ENCODE measurements at regions not wholly inside any gene's neighbourhood (a gene's known extent, or its start where the extent isn't known, plus 50 kb on each side); places are given as distances from the start of the nearest gene placed in this dataset.
A peak's percentile ranks its signal among the peaks of the same experiment; 100 is the strongest.

DNA sequence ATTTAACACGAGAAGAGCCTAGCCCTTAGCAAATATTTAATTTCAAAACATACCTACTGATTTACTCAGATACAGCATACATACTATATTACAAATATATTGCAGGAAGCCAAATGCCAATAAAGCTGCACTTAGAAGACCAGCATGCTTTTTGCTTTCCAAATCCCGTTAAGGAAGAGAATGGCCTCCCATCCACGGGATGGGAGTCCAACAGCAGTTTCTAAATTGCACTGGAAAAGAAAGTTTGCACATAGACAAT, 156.3 kb upstream of the FOXN3 start:
- DNase-seq (no peak), ATAC-seq (no peak)
- Histone ChIP-seq H3K36me3 (ENCODE audit: insufficient read depth in 1 of 2, low read depth in 1 of 2) (no peaks in the 10 kb centered on the region), H3K9me3 (no peaks in the 10 kb centered on the region), H3K4me3 (no peak overlapping the region), H3K4me1 (peaks cover 25% of the 10 kb centered on the region), H3K27me3 (ENCODE audit: insufficient read depth in 3 of 3, low read length in 2 of 3) (no peaks in the 10 kb centered on the region), H3K27ac (no peak overlapping the region)
- WGBS, 3 donors, result 40 to 63% (median 50%) methylated on average over 3 of the region's 3 CpGs
- intact Hi-C loops (cut with DNase I), result loop anchor here in 1 of 2 donors (5.0 kb wide), 1 partner anchor 44 kb away; no protein-coding TSS in a partner anchor
- TF ChIP-seq, protein P1, sequence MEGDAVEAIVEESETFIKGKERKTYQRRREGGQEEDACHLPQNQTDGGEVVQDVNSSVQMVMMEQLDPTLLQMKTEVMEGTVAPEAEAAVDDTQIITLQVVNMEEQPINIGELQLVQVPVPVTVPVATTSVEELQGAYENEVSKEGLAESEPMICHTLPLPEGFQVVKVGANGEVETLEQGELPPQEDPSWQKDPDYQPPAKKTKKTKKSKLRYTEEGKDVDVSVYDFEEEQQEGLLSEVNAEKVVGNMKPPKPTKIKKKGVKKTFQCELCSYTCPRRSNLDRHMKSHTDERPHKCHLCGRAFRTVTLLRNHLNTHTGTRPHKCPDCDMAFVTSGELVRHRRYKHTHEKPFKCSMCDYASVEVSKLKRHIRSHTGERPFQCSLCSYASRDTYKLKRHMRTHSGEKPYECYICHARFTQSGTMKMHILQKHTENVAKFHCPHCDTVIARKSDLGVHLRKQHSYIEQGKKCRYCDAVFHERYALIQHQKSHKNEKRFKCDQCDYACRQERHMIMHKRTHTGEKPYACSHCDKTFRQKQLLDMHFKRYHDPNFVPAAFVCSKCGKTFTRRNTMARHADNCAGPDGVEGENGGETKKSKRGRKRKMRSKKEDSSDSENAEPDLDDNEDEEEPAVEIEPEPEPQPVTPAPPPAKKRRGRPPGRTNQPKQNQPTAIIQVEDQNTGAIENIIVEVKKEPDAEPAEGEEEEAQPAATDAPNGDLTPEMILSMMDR (IDR thresholded peaks at IDR 0.05), result no peak

DNA sequence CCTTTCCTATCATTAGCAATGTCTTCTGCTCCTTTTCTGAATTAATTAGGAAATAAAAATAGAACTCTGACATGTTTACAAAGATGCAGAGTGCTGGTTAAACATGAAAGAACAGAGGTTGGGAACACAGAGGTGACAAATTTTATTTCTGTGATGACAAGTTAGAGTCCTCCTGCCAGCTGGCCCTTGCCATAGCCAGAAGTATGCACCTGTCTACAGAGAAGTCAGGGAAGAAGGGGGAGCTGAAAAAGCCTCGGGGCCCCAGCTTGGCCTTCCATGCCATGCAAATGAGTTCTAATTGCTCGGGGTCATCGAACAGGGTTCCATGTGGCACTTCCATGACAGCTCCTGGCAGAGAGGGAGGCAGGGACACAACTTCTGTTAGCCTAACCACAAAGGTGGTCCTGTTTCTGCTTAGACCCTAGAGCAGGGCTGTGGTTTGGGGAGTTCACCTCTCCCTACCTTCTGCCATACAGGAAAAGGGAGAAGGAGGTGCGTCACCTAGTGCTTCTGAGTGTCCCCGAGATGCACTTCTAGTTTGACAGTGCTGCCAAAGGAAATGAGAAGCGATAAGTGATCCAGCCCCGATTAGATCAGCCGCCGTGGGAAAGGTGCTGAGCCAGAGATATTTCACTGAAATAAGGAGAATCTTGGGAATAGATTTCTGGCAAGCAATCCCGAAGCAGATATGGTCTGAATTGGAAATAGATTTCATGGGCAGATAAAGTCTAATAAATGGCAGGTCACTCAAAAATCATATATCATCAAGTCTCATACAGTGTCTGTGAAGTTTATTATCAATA, 155.8 kb upstream of the FOXN3 start:
- peak in 1 of 2 donors; percentile 61 for DNase-seq
- Histone ChIP-seq H3K27ac (peak overlapping the region; percentile 40), H3K36me3 (ENCODE audit: insufficient read depth in 1 of 2, low read depth in 1 of 2) (no peaks in the 10 kb centered on the region), H3K4me3 (peak overlapping the region; percentile 17), H3K9me3 (no peaks in the 10 kb centered on the region), H3K4me1 (peaks cover 25% of the 10 kb centered on the region), H3K27me3 (ENCODE audit: insufficient read depth in 3 of 3, low read length in 2 of 3) (no peaks in the 10 kb centered on the region)
- TF ChIP-seq, protein P1 (IDR thresholded peaks at IDR 0.05), result no peak
- WGBS, 3 donors, result 9 to 21% (median 13%) methylated on average over 10 of the region's 10 CpGs
- intact Hi-C loops (cut with DNase I), result loop anchor here in 1 of 2 donors (5.0 kb wide), 1 partner anchor 45 kb away; no protein-coding TSS in a partner anchor
- ATAC-seq, result peak; percentile 80 to 95 (median 92)

DNA sequence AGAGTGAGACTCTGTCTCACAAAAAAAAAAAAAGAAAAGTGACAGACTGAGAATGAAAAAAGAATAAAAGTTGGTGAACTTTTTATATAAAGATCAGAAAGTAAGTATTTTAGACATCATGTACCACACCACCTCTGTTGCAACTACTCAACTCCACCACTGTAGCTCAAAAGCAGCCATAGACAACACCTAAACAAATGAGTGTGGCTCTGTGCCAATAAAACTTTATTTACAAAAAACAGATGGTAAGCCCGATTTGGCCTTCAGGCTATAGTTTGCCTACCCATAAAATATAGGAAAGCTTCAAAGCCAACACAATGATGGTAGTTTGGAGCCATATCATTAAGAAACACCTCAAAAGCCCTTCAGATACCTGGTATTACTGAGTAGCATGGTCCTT, 154.5 kb upstream of the FOXN3 start:
- Histone ChIP-seq H3K27ac (no peak overlapping the region), H3K36me3 (ENCODE audit: insufficient read depth in 1 of 2, low read depth in 1 of 2) (no peaks in the 10 kb centered on the region), H3K27me3 (ENCODE audit: insufficient read depth in 3 of 3, low read length in 2 of 3) (no peaks in the 10 kb centered on the region), H3K9me3 (no peaks in the 10 kb centered on the region), H3K4me3 (no peak overlapping the region), H3K4me1 (peaks cover 25% of the 10 kb centered on the region)
- intact Hi-C loops (cut with DNase I), result loop anchor here in 1 of 2 donors (5.0 kb wide), 1 partner anchor 46 kb away; no protein-coding TSS in a partner anchor
- no peak for ATAC-seq
- DNase-seq, result no peak
- TF ChIP-seq, protein P1 (IDR thresholded peaks at IDR 0.05), result no peak
- 77 to 82% (median 78%) methylated on average over 1 of the region's 1 CpG for WGBS, 3 donors

DNA sequence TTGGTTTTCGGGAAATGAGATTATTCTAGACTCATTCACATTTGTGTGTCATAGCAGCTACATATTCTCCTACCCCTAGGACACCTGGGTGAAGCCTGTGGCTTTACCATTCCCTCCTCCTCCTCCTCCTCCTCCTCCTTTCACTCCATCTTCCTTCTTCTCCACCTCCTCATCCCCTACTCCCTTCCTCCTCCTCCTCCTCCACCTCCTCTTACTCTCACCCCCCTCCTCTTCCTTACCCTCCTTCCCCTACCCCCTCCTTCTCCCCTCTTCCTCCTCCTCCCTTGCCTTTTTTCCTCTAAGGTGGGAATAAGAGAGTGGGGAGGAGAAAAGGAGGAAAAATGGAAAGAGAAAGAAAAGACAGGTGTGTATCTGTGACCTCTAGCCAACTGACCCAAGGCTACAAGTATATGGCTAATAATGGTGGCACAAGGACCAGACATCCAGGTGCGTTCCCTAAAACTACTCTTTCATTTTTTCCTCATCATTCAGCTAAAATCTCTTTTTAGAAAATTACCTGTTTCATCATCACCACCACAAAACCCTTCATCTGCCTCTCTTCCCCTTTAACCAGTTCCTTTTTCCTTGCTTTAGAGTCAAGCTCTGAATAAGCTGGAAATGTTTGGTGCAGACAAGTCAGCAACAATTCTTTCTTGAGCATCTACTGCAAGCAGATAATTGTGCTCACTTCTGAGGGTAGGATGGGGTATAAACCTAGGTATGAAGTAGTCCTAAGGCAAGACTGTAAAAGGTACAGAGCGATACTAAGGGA, 149.8 kb upstream of the FOXN3 start:
- ATAC-seq (no peak), DNase-seq (no peak)
- intact Hi-C loops (cut with DNase I), result no loop called here
- Histone ChIP-seq H3K36me3 (ENCODE audit: insufficient read depth in 1 of 2, low read depth in 1 of 2) (no peaks in the 10 kb centered on the region), H3K27ac (no peak overlapping the region), H3K4me1 (peaks cover 21% of the 10 kb centered on the region), H3K27me3 (ENCODE audit: insufficient read depth in 3 of 3, low read length in 2 of 3) (no peaks in the 10 kb centered on the region), H3K9me3 (no peaks in the 10 kb centered on the region), H3K4me3 (no peak overlapping the region)
- 56 to 86% (median 84%) methylated on average over 3 of the region's 3 CpGs for WGBS, 3 donors
- TF ChIP-seq, protein P1 (IDR thresholded peaks at IDR 0.05), result no peak

Measured in psoas muscle (tissue), 7 donors.